ENCODE measurements at regions not wholly inside any gene's neighbourhood (a gene's known extent, or its start where the extent isn't known, plus 50 kb on each side); places are given as distances from the start of the nearest gene placed in this dataset.

GRCh38 chr14:95409477-95410272 lies 90.0 kb upstream of the CLMN start:
- no peak for TF ChIP-seq POLR2AphosphoS5 (IDR thresholded peaks at IDR 0.05; ENCODE audit: low read depth, low read length)
- TF ChIP-seq TAF1 (IDR thresholded peaks at IDR 0.05; ENCODE audit: low read depth, low read length), result no peak
- TF ChIP-seq POLR2A (IDR thresholded peaks at IDR 0.05; ENCODE audit: low read depth, low read length), result no peak
- TF ChIP-seq SPI1 (IDR thresholded peaks at IDR 0.05; ENCODE audit: low read depth, low read length), result no peak
- no peak for TF ChIP-seq PAX5 (IDR thresholded peaks at IDR 0.05; ENCODE audit: insufficient read depth, low read length, severe bottlenecking)
